Calu3 (cell line): ENCODE measurements at regions not wholly inside any gene's neighbourhood (a gene's known extent, or its start where the extent isn't known, plus 50 kb on each side); places are given as distances from the start of the nearest gene placed in this dataset.
A peak's percentile ranks its signal among the peaks of the same experiment; 100 is the strongest.

Experiments used
- BruUV-seq: library from RNA; stranded (reverse); fragments of 400-500 nt; replicated peaks from 2 replicates; lab custom pipeline; 2021; lab: Mats Ljungman, UMichigan
- CTCF ChIA-PET: fragments of 300-600 bp; sonication (Branson Sonifier 250); formaldehyde crosslinking; loops from one replicate; lab custom pipeline; 2022; ENCODE audit warnings: antibody characterized with exemption; lab: Charles Lee
- DNase-seq: peaks from one replicate; pipeline ENCODE4 v3.0.0; 2022
- H3K27ac Mint-ChIP-seq: one replicate; pipeline ENCODE4 v1.8.0; 2022; ENCODE audit warnings: mixed read lengths; ENCODE audit not compliant: unreplicated experiment
- H3K27me3 Mint-ChIP-seq: one replicate; pipeline ENCODE4 v1.8.0; 2022; ENCODE audit warnings: mixed read lengths; ENCODE audit not compliant: unreplicated experiment
- H3K36me3 Mint-ChIP-seq: one replicate; pipeline ENCODE4 v1.8.0; 2022; ENCODE audit warnings: mild to moderate bottlenecking, moderate library complexity, mixed read lengths; ENCODE audit not compliant: insufficient read depth, unreplicated experiment
- H3K4me1 Mint-ChIP-seq: one replicate; pipeline ENCODE4 v1.8.0; 2022; ENCODE audit warnings: mild to moderate bottlenecking, low read depth, mixed read lengths; ENCODE audit not compliant: unreplicated experiment
- H3K4me3 Mint-ChIP-seq: one replicate; pipeline ENCODE4 v1.8.0; 2022; ENCODE audit warnings: mild to moderate bottlenecking, low read depth, moderate library complexity, mixed read lengths; ENCODE audit not compliant: unreplicated experiment
- H3K9me3 Mint-ChIP-seq: one replicate; pipeline ENCODE4 v1.8.0; 2022; ENCODE audit warnings: low read depth, mixed read lengths; ENCODE audit not compliant: unreplicated experiment
- CTCF ChIP-seq: fragments of 200-600 bp; IDR thresholded peaks from one replicate; pipeline ENCODE4 v1.8.0; 2022; ENCODE audit warnings: antibody characterized with exemption; ENCODE audit not compliant: unreplicated experiment
- intact Hi-C: fragments of 100-400 bp; cut with micrococcal nuclease; formaldehyde crosslinking; loops from one replicate; pipeline ENCODE4 v1.10.0; 2022; ENCODE audit not compliant: unreplicated experiment

GRCh38 chr10:57986422-57986821 is 281.3 kb downstream of the IPMK start:
- CTCF ChIA-PET = interaction anchor here (0.7 kb wide), 1 partner anchor 30 kb away, joined by 4 read pairs; no protein-coding TSS in a partner anchor
- H3K27me3 Mint-ChIP-seq = no peaks in the 10 kb centered on the region
- no TSS peak for BruUV-seq

GRCh38 chr10:57983281-57983791 is 284.4 kb downstream of the IPMK start:
- peaks cover 25% of the 10 kb centered on the region for H3K36me3 Mint-ChIP-seq
- H3K4me1 Mint-ChIP-seq = peaks cover 83% of the 10 kb centered on the region
- peak overlapping the region; percentile 43 for H3K27ac Mint-ChIP-seq
- CTCF ChIA-PET = no interaction called here
- H3K9me3 Mint-ChIP-seq = peaks cover 3% of the 10 kb centered on the region
- intact Hi-C loops = no loop called here
- no peaks in the 10 kb centered on the region for H3K27me3 Mint-ChIP-seq
- TF ChIP-seq CTCF = no peak
- no peak overlapping the region for H3K4me3 Mint-ChIP-seq
- no TSS peak for BruUV-seq
- DNase-seq = no peak

More at GRCh38 chr10:57986422-57986821, 281.3 kb downstream of the IPMK start:
- intact Hi-C loops = no loop called here
- no peak for TF ChIP-seq CTCF
- H3K27ac Mint-ChIP-seq = peak overlapping the region; percentile 25
- peaks cover 13% of the 10 kb centered on the region for H3K36me3 Mint-ChIP-seq
- H3K4me3 Mint-ChIP-seq = no peak overlapping the region
- peaks cover 74% of the 10 kb centered on the region for H3K4me1 Mint-ChIP-seq
- DNase-seq = no peak
- peaks cover 3% of the 10 kb centered on the region for H3K9me3 Mint-ChIP-seq

GRCh38 chr10:57982091-57982490 is 285.6 kb downstream of the IPMK start:
- no TSS peak for BruUV-seq
- DNase-seq = no peak
- peaks cover 79% of the 10 kb centered on the region for H3K4me1 Mint-ChIP-seq
- no peak for TF ChIP-seq CTCF
- no peak overlapping the region for H3K4me3 Mint-ChIP-seq
- H3K27ac Mint-ChIP-seq = no peak overlapping the region
- intact Hi-C loops = no loop called here
- CTCF ChIA-PET = no interaction called here
- H3K27me3 Mint-ChIP-seq = no peaks in the 10 kb centered on the region
- peaks cover 25% of the 10 kb centered on the region for H3K36me3 Mint-ChIP-seq
- peaks cover 3% of the 10 kb centered on the region for H3K9me3 Mint-ChIP-seq

- intact Hi-C loops = no loop called here
- Mint-ChIP-seq H3K27me3 (no peaks in the 10 kb centered on the region), H3K4me1 (peaks cover 82% of the 10 kb centered on the region)
Measured at GRCh38 chr10:57979956-57980355, 287.7 kb downstream of the IPMK start.

More at GRCh38 chr10:57979956-57980355, 287.7 kb downstream of the IPMK start:
- peaks cover 9% of the 10 kb centered on the region for H3K9me3 Mint-ChIP-seq
- H3K27ac Mint-ChIP-seq = peak overlapping the region; percentile 91
- peak overlapping the region; percentile 46 for H3K4me3 Mint-ChIP-seq
- CTCF ChIA-PET = interaction anchor here (0.6 to 1.4 kb wide), 4 partner anchors 13 to 155 kb away, joined by 3 to 10 read pairs (median 4); no protein-coding TSS in a partner anchor
- DNase-seq = no peak
- no peak for TF ChIP-seq CTCF
- H3K36me3 Mint-ChIP-seq = peaks cover 25% of the 10 kb centered on the region
- BruUV-seq = no TSS peak
